GM19395 (cell line): ENCODE measurements at regions not wholly inside any gene's neighbourhood (a gene's known extent, or its start where the extent isn't known, plus 50 kb on each side); places are given as distances from the start of the nearest gene placed in this dataset.

ENCODE experiments used
- ATAC-seq: cut with Tn5 transposase; IDR thresholded peaks from one replicate; pipeline ENCODE4 v1.9.1; 2021; ENCODE audit warnings: mild to moderate bottlenecking, moderate library complexity; ENCODE audit not compliant: unreplicated experiment

DNA sequence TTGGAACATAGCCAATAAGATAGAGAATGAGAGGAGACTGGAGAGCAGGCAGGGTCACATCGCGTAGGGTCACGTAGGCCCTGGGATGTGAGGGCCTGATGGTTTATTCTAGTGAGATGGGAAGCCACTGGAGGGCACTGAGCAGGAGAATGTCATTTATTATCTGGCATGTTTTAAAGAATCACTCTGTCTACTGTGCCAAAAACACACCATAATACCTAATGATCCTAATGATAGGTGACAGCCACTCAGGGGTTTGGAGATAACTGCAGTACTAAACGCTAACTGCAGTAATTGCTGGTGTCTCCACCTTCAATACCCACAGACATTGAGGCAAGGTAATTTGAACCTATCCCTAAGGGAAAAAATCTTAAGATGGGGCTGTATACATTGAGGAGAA lies 185.4 kb downstream of the TTLL7 start:
- no peak for ATAC-seq

GRCh38 chr1:83810144-83810543 lies 188.8 kb downstream of the TTLL7 start:
- ATAC-seq = no peak

- ATAC-seq = no peak
Measured at GRCh38 chr1:83808536-83808935, 190.4 kb downstream of the TTLL7 start.

DNA sequence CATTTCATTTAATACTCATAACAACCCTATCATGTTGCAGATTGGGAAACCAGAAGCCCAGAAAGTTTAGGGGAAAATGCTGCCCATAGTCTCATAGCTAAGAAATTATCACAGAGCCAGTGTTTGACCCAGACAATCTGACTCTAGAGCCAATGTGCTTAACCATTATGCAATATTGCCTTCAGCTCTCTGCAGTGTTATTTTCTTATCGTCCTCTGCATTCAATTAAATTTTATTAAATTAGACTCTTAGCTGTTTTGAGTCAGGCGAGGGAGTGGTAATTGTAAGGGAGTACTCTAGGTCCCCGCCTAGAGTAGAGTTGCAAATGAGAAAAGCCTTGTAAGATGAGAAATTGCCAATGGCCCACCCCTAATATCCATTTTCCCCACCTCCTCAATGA lies 191.1 kb downstream of the TTLL7 start:
- ATAC-seq = no peak

GRCh38 chr1:83807231-83807630 lies 191.7 kb downstream of the TTLL7 start:
- ATAC-seq = no peak

GRCh38 chr1:83805921-83806320 lies 193.0 kb downstream of the TTLL7 start:
- ATAC-seq = no peak

DNA sequence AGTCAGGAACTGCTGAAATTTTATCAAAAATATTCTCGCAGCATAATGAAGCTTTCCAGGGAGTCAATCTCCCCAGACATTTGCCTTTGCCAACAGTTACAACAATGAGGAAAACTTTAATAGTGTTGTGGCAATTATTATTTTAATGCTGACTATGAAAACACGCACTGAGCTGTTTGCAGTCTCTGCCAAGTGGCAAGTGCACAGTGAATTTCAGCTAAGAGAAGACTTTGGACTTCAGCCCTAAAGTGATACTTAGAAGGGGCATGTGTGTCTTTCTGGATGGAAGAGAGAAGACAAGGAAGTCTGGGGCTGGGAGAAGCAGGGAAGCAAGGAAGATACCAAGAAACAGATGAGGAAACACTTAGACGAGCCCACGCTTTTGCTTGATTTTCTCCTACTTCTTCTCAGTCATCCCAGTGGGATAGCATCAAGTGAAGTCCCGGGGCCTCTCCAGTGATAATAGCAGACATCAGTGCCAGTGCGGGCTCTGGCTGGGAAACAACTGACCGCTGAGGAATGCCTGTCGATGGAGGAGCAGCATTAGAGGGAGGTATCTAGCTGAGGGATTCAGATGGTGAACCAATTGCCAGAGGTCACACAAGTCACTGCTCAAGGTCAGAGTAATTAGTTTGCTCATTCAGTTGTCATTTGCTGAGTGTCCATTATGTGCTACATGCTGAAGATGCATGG lies 196.3 kb downstream of the TTLL7 start:
- ATAC-seq = no peak

GRCh38 chr1:83802023-83802422 lies 196.9 kb downstream of the TTLL7 start:
- ATAC-seq = no peak

- ATAC-seq = no peak
Measured at GRCh38 chr1:83800066-83800465, 198.9 kb downstream of the TTLL7 start.

GRCh38 chr1:83799594-83799993 lies 199.3 kb downstream of the TTLL7 start:
- no peak for ATAC-seq

GRCh38 chr1:83798965-83799364 lies 200.0 kb downstream of the TTLL7 start:
- ATAC-seq = no peak

DNA sequence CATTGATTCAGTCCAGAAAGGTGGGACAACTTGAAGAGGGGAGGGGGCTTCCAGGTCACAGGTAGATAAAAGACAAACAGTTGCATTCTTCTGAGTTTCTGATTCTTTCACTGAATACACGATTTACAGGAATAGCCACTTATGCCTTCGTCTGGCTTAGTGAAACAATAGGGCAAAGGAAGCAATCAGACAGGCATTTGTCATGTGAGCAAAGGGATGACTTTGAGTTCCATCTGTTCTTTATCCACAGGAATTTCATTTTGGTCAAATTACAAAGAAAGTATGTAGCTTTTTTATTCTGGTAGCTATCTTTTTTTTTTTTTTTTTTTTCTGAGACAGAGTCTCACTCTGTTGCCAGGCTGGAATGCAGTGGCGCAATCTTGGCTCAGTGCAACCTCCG lies 202.5 kb downstream of the TTLL7 start:
- no peak for ATAC-seq

- ATAC-seq = peak; percentile 91
Measured at GRCh38 chr1:83794384-83794783, 204.5 kb downstream of the TTLL7 start.

GRCh38 chr1:83791821-83792437 lies 207.0 kb downstream of the TTLL7 start:
- no peak for ATAC-seq

DNA sequence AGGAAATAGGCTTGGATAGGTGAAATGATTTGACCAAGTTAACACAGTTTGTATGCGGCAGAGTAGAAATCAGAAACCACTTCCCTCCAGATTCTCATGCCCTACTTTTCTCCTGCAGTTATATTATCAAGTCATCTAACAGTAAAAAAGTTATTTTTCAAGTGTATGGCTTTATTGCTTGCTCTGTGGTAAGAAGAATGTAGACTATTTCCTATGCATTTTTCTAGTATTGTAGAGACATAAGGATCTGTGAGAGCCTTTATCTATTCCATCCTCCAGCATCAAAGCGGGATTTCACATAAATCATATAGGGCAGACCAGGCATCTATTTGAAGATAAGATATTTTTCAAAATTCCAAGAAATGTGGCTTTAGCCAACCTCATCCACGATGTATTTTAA lies 208.5 kb downstream of the TTLL7 start:
- no peak for ATAC-seq

- no peak for ATAC-seq
Measured at GRCh38 chr1:83787246-83787998, 211.5 kb downstream of the TTLL7 start.

DNA sequence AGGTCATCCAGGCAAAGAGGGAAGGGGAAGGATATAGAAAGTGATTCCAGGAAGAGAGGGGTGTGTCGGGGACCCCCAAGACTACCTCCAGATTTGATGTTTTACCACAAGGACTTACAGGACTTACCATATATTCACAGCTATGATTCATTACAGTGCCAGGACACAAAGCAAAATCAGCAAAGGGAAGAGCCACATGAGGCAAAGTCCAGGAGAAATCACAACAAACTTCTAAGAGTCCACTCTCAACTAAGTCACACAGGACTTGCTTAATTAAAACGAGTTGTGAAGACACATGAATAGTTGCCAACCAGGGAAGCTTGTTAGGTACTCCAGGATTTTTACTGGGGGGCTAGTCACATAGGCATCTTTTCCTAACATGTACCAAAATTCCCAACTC lies 217.3 kb downstream of the TTLL7 start:
- ATAC-seq = no peak

- no peak for ATAC-seq
Measured at GRCh38 chr1:83779565-83779964, 219.4 kb downstream of the TTLL7 start.

DNA sequence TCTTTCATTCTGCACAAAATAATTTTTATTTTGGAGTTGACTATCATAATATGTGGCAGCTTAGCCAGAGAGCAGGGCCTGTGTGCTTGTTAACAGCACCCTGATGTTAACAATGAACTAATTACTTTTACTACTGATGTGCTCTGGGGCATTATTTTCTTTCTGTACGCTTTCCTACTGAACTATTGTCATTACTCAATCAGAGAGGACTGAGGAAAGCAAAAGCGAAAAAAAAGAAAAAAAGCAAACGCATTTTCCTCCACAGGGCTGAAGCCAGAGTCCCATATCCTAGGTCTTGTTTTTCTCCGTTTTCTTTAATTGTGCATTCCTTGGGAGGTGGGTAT lies 221.2 kb downstream of the TTLL7 start:
- ATAC-seq = no peak

- ATAC-seq = no peak
Measured at GRCh38 chr1:83776913-83777757, 221.8 kb downstream of the TTLL7 start.

- ATAC-seq = no peak
Measured at GRCh38 chr1:83775977-83776603, 222.8 kb downstream of the TTLL7 start.
